C4-2B (cell line): ENCODE measurements at regions not wholly inside any gene's neighbourhood (a gene's known extent, or its start where the extent isn't known, plus 50 kb on each side); places are given as distances from the start of the nearest gene placed in this dataset.

Source experiments
- CTCF ChIP-seq: fragments of 450-650 bp; conservative IDR thresholded peaks from 2 replicates; pipeline ENCODE4 v1.5.1; 2017; ENCODE audit warnings: mild to moderate bottlenecking
- ZFX ChIP-seq: fragments of 450-650 bp; IDR thresholded peaks from 2 replicates; pipeline ENCODE4 v1.6.1; 2017

GRCh38 chr4:59770601-59771264 is 1429.4 kb upstream of the ADGRL3 start:
- no peak for TF ChIP-seq CTCF
- no peak for TF ChIP-seq ZFX
